PC-9 (cell line): ENCODE measurements at regions not wholly inside any gene's neighbourhood (a gene's known extent, or its start where the extent isn't known, plus 50 kb on each side); places are given as distances from the start of the nearest gene placed in this dataset.

Experiments used
- BruUV-seq: library from RNA; stranded (reverse); fragments of 400-500 nt; replicated peaks from 2 replicates; lab custom pipeline; 2021; lab: Mats Ljungman, UMichigan
- CTCF ChIA-PET: fragments of 300-600 bp; sonication (Branson Sonifier 250); formaldehyde crosslinking; loops from one replicate; lab custom pipeline; 2022; ENCODE audit warnings: antibody characterized with exemption; lab: Charles Lee
- POLR2A ChIA-PET: fragments of 300-600 bp; sonication (Branson Sonifier 250); formaldehyde crosslinking; loops from one replicate; lab custom pipeline; 2022; ENCODE audit warnings: antibody characterized with exemption; ENCODE audit not compliant: unreplicated experiment; lab: Charles Lee
- DNase-seq, 2 experiments: peaks; one replicate each; pipeline versions ENCODE4 v3.0.0 to v3.0.0-alpha.2; 2015 to 2022; ENCODE audit warnings: mixed read lengths in 1 of 2
- H2AFZ ChIP-seq: fragments of 200-600 bp; sonication (generic); 2 replicates; pipeline ENCODE4 v1.8.1; 2017; ENCODE audit warnings: antibody characterized with exemption
- H3F3A ChIP-seq: fragments of 200-600 bp; sonication (generic); 2 replicates; pipeline ENCODE4 v1.8.1; 2017; ENCODE audit warnings: antibody characterized with exemption, mild to moderate bottlenecking, low read depth; ENCODE audit not compliant: insufficient read depth
- H3K27ac ChIP-seq: fragments of 200-600 bp; sonication (generic); 2 replicates; pipeline ENCODE4 v1.6.1; 2016; ENCODE audit warnings: mixed run types
- H3K27me3 ChIP-seq: fragments of 200-600 bp; sonication (generic); 2 replicates; pipeline ENCODE4 v1.6.1; 2016; ENCODE audit warnings: low read depth, mixed run types; ENCODE audit not compliant: insufficient read depth
- H3K36me3 ChIP-seq: fragments of 200-600 bp; sonication (generic); 2 replicates; pipeline ENCODE4 v1.6.1; 2016; ENCODE audit warnings: low read depth, mixed run types
- H3K4me1 ChIP-seq: fragments of 200-600 bp; sonication (generic); replicated peaks from 2 replicates; pipeline ENCODE4 v1.6.1; 2016; ENCODE audit warnings: mixed run types; ENCODE audit not compliant: insufficient read depth
- H3K4me2 ChIP-seq: fragments of 200-600 bp; sonication (generic); 2 replicates; pipeline ENCODE4 v1.6.1; 2017; ENCODE audit warnings: mixed run types
- H3K4me3 ChIP-seq: fragments of 200-600 bp; sonication (generic); 2 replicates; pipeline ENCODE4 v1.6.1; 2016; ENCODE audit warnings: mixed run types
- H3K79me2 ChIP-seq: fragments of 200-600 bp; sonication (generic); 2 replicates; pipeline ENCODE4 v1.6.1; 2017; ENCODE audit warnings: low read depth, mixed run types
- H3K9me2 ChIP-seq: fragments of 200-600 bp; sonication (generic); 2 replicates; pipeline ENCODE4 v1.8.1; 2017; ENCODE audit warnings: mild to moderate bottlenecking; ENCODE audit not compliant: insufficient read depth
- H3K9me3 ChIP-seq: fragments of 200-600 bp; sonication (generic); 2 replicates; pipeline ENCODE4 v1.8.1; 2016; ENCODE audit warnings: low read depth; ENCODE audit not compliant: insufficient read depth
- H4K20me1 ChIP-seq: fragments of 200-600 bp; sonication (generic); 2 replicates; pipeline ENCODE4 v1.8.1; 2017; ENCODE audit not compliant: insufficient read depth
- EZH2 ChIP-seq: fragments of 200-600 bp; sonication (generic); IDR thresholded peaks from 2 replicates; pipeline ENCODE4 v1.8.0; 2017; ENCODE audit warnings: antibody characterized with exemption, low read depth
- intact Hi-C: fragments of 100-400 bp; cut with micrococcal nuclease; formaldehyde crosslinking; loops from one replicate; pipeline ENCODE4 v1.10.0; 2022; ENCODE audit not compliant: unreplicated experiment
- TF ChIP-seq, protein P1 (sequence below): fragments of 200-600 bp; sonication (generic); conservative IDR thresholded peaks from 2 replicates; pipeline ENCODE4 v1.6.1; 2017; ENCODE audit warnings: mixed run types, antibody characterized with exemption, mild to moderate bottlenecking, moderate library complexity

DNA sequence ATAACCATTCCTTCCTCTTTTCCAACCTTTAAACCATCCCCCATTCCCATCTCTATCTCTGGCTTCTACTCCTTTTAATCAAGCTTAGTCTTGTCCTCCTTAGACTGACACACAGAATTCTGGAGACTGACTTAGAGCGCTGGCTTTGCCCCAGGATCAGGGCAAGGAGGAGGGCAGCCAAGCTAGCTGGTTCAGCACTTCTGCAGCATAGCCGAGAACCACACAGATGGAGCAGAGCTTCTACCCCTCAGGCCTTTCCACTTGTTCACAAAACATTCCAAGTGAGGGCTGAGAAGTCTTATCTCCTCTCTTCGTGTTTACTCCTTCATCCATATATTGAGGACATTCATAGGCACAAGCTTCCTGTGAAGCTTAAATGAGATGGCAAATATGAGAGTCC is 246.5 kb upstream of the PEX5L start:
- no peaks in the 10 kb centered on the region for H3F3A ChIP-seq
- H3K9me2 ChIP-seq = 0 out of 2 replicates have a peak, but pooled peaks cover 4% of the 10 kb centered on the region
- intact Hi-C loops = no loop called here
- H3K79me2 ChIP-seq = no peaks in the 10 kb centered on the region
- H3K27me3 ChIP-seq = no peaks in the 10 kb centered on the region
- no peak for DNase-seq
- CTCF ChIA-PET = no interaction called here
- H3K4me1 ChIP-seq = no peaks in the 10 kb centered on the region
- H4K20me1 ChIP-seq = no peaks in the 10 kb centered on the region
- TF ChIP-seq, protein P1, sequence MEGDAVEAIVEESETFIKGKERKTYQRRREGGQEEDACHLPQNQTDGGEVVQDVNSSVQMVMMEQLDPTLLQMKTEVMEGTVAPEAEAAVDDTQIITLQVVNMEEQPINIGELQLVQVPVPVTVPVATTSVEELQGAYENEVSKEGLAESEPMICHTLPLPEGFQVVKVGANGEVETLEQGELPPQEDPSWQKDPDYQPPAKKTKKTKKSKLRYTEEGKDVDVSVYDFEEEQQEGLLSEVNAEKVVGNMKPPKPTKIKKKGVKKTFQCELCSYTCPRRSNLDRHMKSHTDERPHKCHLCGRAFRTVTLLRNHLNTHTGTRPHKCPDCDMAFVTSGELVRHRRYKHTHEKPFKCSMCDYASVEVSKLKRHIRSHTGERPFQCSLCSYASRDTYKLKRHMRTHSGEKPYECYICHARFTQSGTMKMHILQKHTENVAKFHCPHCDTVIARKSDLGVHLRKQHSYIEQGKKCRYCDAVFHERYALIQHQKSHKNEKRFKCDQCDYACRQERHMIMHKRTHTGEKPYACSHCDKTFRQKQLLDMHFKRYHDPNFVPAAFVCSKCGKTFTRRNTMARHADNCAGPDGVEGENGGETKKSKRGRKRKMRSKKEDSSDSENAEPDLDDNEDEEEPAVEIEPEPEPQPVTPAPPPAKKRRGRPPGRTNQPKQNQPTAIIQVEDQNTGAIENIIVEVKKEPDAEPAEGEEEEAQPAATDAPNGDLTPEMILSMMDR = no peak
- TF ChIP-seq EZH2 = no peak
- H3K4me3 ChIP-seq = no peak overlapping the region
- no TSS peak for BruUV-seq
- no peaks in the 10 kb centered on the region for H3K9me3 ChIP-seq
- no peak overlapping the region for H3K27ac ChIP-seq
- no peak overlapping the region for H3K4me2 ChIP-seq
- POLR2A ChIA-PET = no interaction called here
- H2AFZ ChIP-seq = no peak overlapping the region
- H3K36me3 ChIP-seq = no peaks in the 10 kb centered on the region

DNA sequence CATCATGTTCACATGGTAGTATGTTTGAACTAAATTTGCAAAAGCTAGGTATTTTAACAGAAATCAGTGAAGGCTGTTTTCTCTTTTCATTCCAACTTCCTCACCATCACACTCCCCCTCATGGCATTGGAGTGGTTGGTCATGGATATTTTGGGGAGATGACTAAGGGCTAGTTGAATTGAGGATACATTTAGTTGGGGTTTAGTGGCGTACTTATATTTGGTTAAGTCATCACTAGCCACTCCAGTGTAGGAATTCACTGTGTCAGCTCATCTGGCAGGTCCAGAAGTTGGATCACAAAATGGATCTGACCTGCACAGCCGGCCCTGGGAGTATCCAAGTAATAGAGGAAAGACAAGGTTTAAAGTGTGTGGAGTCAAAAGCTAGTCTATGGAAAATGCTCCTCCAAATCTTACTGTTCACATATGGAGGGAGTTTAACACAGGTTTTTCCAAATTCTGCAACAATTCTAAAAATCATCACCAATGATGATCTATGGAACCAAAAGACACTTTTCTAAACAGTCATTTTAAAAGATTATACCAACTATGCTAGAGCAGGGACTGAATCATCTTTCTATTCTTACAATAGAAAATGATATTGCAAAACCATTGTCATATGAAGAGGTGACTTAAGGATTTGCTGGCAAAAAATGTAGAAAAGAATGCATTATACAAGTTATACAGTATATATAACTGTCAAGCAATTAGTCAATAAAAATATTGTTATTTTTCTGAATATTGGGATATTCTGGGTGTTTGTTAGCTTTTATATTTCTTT is 247.8 kb upstream of the PEX5L start:
- Histone ChIP-seq H3K79me2 (no peaks in the 10 kb centered on the region), H3F3A (no peaks in the 10 kb centered on the region), H2AFZ (no peak overlapping the region), H3K27ac (no peak overlapping the region), H3K9me3 (no peaks in the 10 kb centered on the region), H3K9me2 (0 out of 2 replicates have a peak, but pooled peaks cover 4% of the 10 kb centered on the region), H3K4me2 (no peak overlapping the region), H3K27me3 (no peaks in the 10 kb centered on the region), H3K36me3 (no peaks in the 10 kb centered on the region), H3K4me3 (no peak overlapping the region), H3K4me1 (no peaks in the 10 kb centered on the region), H4K20me1 (no peaks in the 10 kb centered on the region)
- intact Hi-C loops = no loop called here
- DNase-seq = no peak
- ChIA-PET CTCF (no interaction called here), POLR2A (no interaction called here)
- no peak for TF ChIP-seq EZH2
- TF ChIP-seq, protein P1 = no peak
- no TSS peak for BruUV-seq

GRCh38 chr3:180287703-180288102 is 251.0 kb upstream of the PEX5L start:
- CTCF ChIA-PET = no interaction called here
- Histone ChIP-seq H3K27ac (no peak overlapping the region), H3K27me3 (no peaks in the 10 kb centered on the region)

More at GRCh38 chr3:180287703-180288102, 251.0 kb upstream of the PEX5L start:
- Histone ChIP-seq H3K79me2 (no peaks in the 10 kb centered on the region), H3F3A (no peaks in the 10 kb centered on the region), H3K9me3 (0 out of 2 replicates have a peak, but pooled peaks cover 4% of the 10 kb centered on the region), H3K4me2 (no peak overlapping the region), H3K4me1 (no peaks in the 10 kb centered on the region), H2AFZ (no peak overlapping the region), H3K9me2 (0 out of 2 replicates have a peak, but pooled peaks cover 4% of the 10 kb centered on the region), H3K36me3 (no peaks in the 10 kb centered on the region), H3K4me3 (no peak overlapping the region), H4K20me1 (no peaks in the 10 kb centered on the region)
- POLR2A ChIA-PET = no interaction called here
- BruUV-seq = no TSS peak
- intact Hi-C loops = no loop called here
- DNase-seq = no peak
- TF ChIP-seq, protein P1 = no peak
- TF ChIP-seq EZH2 = no peak
